ENCODE measurements at regions not wholly inside any gene's neighbourhood (a gene's known extent, or its start where the extent isn't known, plus 50 kb on each side); places are given as distances from the start of the nearest gene placed in this dataset.

- no peaks in the 10 kb centered on the region for H3K79me2 ChIP-seq (ENCODE audit: control insufficient read depth, insufficient read depth, low read length)
- H3K27ac ChIP-seq (ENCODE audit: control insufficient read depth, insufficient read depth, low read length) = no peak overlapping the region
- H4K20me1 ChIP-seq (ENCODE audit: control insufficient read depth, extremely low read depth, insufficient read depth, low read length) = no peaks in the 10 kb centered on the region
- no peak overlapping the region for H3K4me3 ChIP-seq (ENCODE audit: control insufficient read depth in 2 of 3, extremely low read depth in 1 of 3, insufficient read depth in 2 of 3, low read depth in 1 of 3, low read length in 3 of 3)
- H3K9ac ChIP-seq (ENCODE audit: control insufficient read depth, extremely low read depth, insufficient read depth, low read length) = no peak overlapping the region
- no peak for FAIRE-seq
- H3K27me3 ChIP-seq (ENCODE audit: control insufficient read depth, extremely low read depth, insufficient read depth, low read length) = no peaks in the 10 kb centered on the region
- TF ChIP-seq CTCF (optimal IDR thresholded peaks at IDR 0.05 in 1 of 3, IDR thresholded peaks at IDR 0.05 in 1 of 3, conservative IDR thresholded peaks at IDR 0.05 in 1 of 3; ENCODE audit: extremely low read depth in 1 of 3, insufficient read depth in 2 of 3, low read length in 3 of 3) (no peak), EZH2 (IDR thresholded peaks at IDR 0.05; ENCODE audit: low read length) (no peak)
- no peak for DNase-seq (ENCODE audit: low read depth, low spot score)
- no peaks in the 10 kb centered on the region for H3K4me1 ChIP-seq (ENCODE audit: control insufficient read depth, extremely low read depth, insufficient read depth, low read length)
- H3K36me3 ChIP-seq (ENCODE audit: control insufficient read depth in 2 of 2, extremely low read depth in 1 of 2, insufficient read depth in 2 of 2, low read length in 2 of 2) = no peaks in the 10 kb centered on the region
- H2AFZ ChIP-seq (ENCODE audit: control insufficient read depth, low read length) = no peak overlapping the region
- dilution Hi-C loops (cut with MboI; ENCODE audit: extremely low pct_ligation_motif_present, low sequenced_read_pairs) = no loop called here
- H3K4me2 ChIP-seq (ENCODE audit: control insufficient read depth, extremely low read depth, insufficient read depth, low read depth, low read length) = no peak overlapping the region
- no peaks in the 10 kb centered on the region for H3K9me3 ChIP-seq (ENCODE audit: control insufficient read depth, low read depth, low read length)
- H3K9me1 ChIP-seq (ENCODE audit: control insufficient read depth, extremely low read depth, insufficient read depth, low read length) = no peaks in the 10 kb centered on the region
Observed at GRCh38 chr12:43237238-43237879, 314.6 kb downstream of the ADAMTS20 start.

- Histone ChIP-seq H3K79me2 (ENCODE audit: control insufficient read depth, insufficient read depth, low read length) (no peaks in the 10 kb centered on the region), H3K9me3 (ENCODE audit: control insufficient read depth, low read depth, low read length) (no peaks in the 10 kb centered on the region), H3K4me3 (ENCODE audit: control insufficient read depth in 2 of 3, extremely low read depth in 1 of 3, insufficient read depth in 2 of 3, low read depth in 1 of 3, low read length in 3 of 3) (no peak overlapping the region), H3K9ac (ENCODE audit: control insufficient read depth, extremely low read depth, insufficient read depth, low read length) (no peak overlapping the region), H3K27me3 (ENCODE audit: control insufficient read depth, extremely low read depth, insufficient read depth, low read length) (no peaks in the 10 kb centered on the region), H2AFZ (ENCODE audit: control insufficient read depth, low read length) (no peak overlapping the region), H3K27ac (ENCODE audit: control insufficient read depth, insufficient read depth, low read length) (no peak overlapping the region), H3K36me3 (ENCODE audit: control insufficient read depth in 2 of 2, extremely low read depth in 1 of 2, insufficient read depth in 2 of 2, low read length in 2 of 2) (no peaks in the 10 kb centered on the region), H3K4me2 (ENCODE audit: control insufficient read depth, extremely low read depth, insufficient read depth, low read depth, low read length) (no peak overlapping the region), H4K20me1 (ENCODE audit: control insufficient read depth, extremely low read depth, insufficient read depth, low read length) (no peaks in the 10 kb centered on the region), H3K4me1 (ENCODE audit: control insufficient read depth, extremely low read depth, insufficient read depth, low read length) (no peaks in the 10 kb centered on the region), H3K9me1 (ENCODE audit: control insufficient read depth, extremely low read depth, insufficient read depth, low read length) (no peaks in the 10 kb centered on the region)
- dilution Hi-C loops (cut with MboI; ENCODE audit: extremely low pct_ligation_motif_present, low sequenced_read_pairs) = no loop called here
- no peak for TF ChIP-seq CTCF (optimal IDR thresholded peaks at IDR 0.05 in 1 of 3, IDR thresholded peaks at IDR 0.05 in 1 of 3, conservative IDR thresholded peaks at IDR 0.05 in 1 of 3; ENCODE audit: extremely low read depth in 1 of 3, insufficient read depth in 2 of 3, low read length in 3 of 3)
- TF ChIP-seq EZH2 (IDR thresholded peaks at IDR 0.05; ENCODE audit: low read length) = no peak
- FAIRE-seq (no peak), DNase-seq (ENCODE audit: low read depth, low spot score) (no peak)
Observed at GRCh38 chr12:43235721-43236120, 316.3 kb downstream of the ADAMTS20 start.

All from keratinocyte (primary cell).